SK-N-SH treated with all-trans-retinoic acid at 6 μM for 48 hours (cell line): ENCODE measurements at regions not wholly inside any gene's neighbourhood (a gene's known extent, or its start where the extent isn't known, plus 50 kb on each side); places are given as distances from the start of the nearest gene placed in this dataset.

Source experiments
- ARNTL ChIP-seq: fragments of 450-650 bp; formaldehyde crosslinking; IDR thresholded peaks from 2 replicates; pipeline ENCODE4 v1.5.0; 2020; ENCODE audit warnings: low read depth, mild to moderate bottlenecking, moderate library complexity, borderline replicate concordance
- ESRRG ChIP-seq: fragments of 250-450 bp; sonication (Bioruptor Pico); IDR thresholded peaks from 2 replicates; pipeline ENCODE4 v1.6.1; 2021; ENCODE audit warnings: mild to moderate bottlenecking
- GLIS3 ChIP-seq: fragments of 250-450 bp; sonication (Bioruptor Pico); IDR thresholded peaks from 2 replicates; pipeline ENCODE4 v1.5.0; 2020; ENCODE audit warnings: mild to moderate bottlenecking, moderate library complexity
- OSR1 ChIP-seq: fragments of 250-450 bp; sonication (Bioruptor Pico); IDR thresholded peaks from 2 replicates; pipeline ENCODE4 v1.8.0; 2022; ENCODE audit warnings: moderate library complexity, mild to moderate bottlenecking, inconsistent platforms
- RARB ChIP-seq: fragments of 250-450 bp; sonication (Bioruptor Pico); IDR thresholded peaks from 2 replicates; pipeline ENCODE4 v1.8.0; 2021; ENCODE audit warnings: mild to moderate bottlenecking, moderate library complexity
- ZC3H10 ChIP-seq: fragments of 250-450 bp; sonication (Bioruptor Pico); IDR thresholded peaks from 2 replicates; pipeline ENCODE4 v1.5.1; 2021; ENCODE audit warnings: mild to moderate bottlenecking, moderate library complexity
- ZFP3 ChIP-seq: fragments of 250-450 bp; sonication (Bioruptor Pico); IDR thresholded peaks from 2 replicates; pipeline ENCODE4 v1.5.0; 2020; ENCODE audit warnings: mild to moderate bottlenecking, moderate library complexity
- ZNF565 ChIP-seq: fragments of 450-650 bp; formaldehyde crosslinking; conservative IDR thresholded peaks from 2 replicates; pipeline ENCODE4 v1.5.0; 2020; ENCODE audit warnings: low read depth, mild to moderate bottlenecking, moderate library complexity
- ZNF8 ChIP-seq: fragments of 450-650 bp; formaldehyde crosslinking; IDR thresholded peaks from 2 replicates; pipeline ENCODE4 v1.5.0; 2020; ENCODE audit warnings: mild to moderate bottlenecking, moderate library complexity
- TF ChIP-seq, protein P1 (sequence below): fragments of 250-450 bp; sonication (Bioruptor Pico); IDR thresholded peaks from 2 replicates; pipeline ENCODE4 v1.5.1; 2021; ENCODE audit warnings: mild to moderate bottlenecking, moderate library complexity
- TF ChIP-seq, protein P2 (sequence below): fragments of 250-450 bp; sonication (Bioruptor Pico); IDR thresholded peaks from 2 replicates; pipeline ENCODE4 v1.5.1; 2020; ENCODE audit warnings: low read depth, mild to moderate bottlenecking, moderate library complexity
- TF ChIP-seq, protein P3 (sequence below): fragments of 250-450 bp; sonication (Bioruptor Pico); IDR thresholded peaks from 2 replicates; pipeline ENCODE4 v1.8.0; 2020; ENCODE audit warnings: mild to moderate bottlenecking, moderate library complexity, borderline replicate concordance

DNA sequence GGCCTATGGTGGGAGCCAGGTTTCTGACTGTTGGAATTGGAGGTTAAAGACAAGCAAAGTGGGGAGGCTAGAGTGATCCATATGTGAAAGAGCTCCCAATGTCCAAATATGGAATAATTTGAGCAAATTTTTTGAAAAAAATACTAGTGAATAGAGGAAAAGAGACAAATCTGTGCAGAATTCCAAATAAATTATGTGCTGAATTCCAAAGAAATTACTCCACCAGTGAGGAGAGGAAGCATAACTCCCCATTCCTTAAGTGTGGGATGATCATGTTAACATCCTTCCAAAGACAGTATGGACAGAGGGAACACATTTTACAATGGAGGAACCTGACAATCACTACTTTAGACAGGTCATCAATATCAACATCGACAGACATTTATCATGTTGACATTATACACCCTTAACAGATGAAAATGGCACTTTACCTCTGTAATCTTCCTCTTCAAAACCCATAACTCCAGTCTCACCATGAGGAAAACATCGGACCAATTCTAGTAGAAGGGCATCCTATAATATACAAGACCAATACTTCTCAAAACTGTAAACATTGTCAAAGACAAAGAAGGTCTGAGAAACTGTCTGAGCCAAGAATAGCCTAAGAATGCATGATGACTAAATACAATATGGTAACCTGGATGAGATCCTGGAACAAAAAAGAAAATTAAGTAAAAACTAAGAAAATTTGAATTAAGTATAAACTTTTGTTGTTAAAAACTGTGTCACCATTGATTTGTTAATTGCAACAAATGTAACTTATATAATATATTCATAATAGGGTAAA is 71.5 kb upstream of the RGS4 start:
- TF ChIP-seq RARB, result no peak
- TF ChIP-seq OSR1, result peak; percentile 53; the same call in 1 of the 2 replicates
- no peak for TF ChIP-seq ZFP3 (CRISPR knock-in tag)
- TF ChIP-seq, protein P1, sequence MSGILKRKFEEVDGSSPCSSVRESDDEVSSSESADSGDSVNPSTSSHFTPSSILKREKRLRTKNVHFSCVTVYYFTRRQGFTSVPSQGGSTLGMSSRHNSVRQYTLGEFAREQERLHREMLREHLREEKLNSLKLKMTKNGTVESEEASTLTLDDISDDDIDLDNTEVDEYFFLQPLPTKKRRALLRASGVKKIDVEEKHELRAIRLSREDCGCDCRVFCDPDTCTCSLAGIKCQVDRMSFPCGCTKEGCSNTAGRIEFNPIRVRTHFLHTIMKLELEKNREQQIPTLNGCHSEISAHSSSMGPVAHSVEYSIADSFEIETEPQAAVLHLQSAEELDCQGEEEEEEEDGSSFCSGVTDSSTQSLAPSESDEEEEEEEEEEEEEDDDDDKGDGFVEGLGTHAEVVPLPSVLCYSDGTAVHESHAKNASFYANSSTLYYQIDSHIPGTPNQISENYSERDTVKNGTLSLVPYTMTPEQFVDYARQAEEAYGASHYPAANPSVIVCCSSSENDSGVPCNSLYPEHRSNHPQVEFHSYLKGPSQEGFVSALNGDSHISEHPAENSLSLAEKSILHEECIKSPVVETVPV (CRISPR knock-in tag), result no peak
- no peak for TF ChIP-seq ARNTL
- no peak for TF ChIP-seq GLIS3 (CRISPR knock-in tag)
- TF ChIP-seq, protein P2, sequence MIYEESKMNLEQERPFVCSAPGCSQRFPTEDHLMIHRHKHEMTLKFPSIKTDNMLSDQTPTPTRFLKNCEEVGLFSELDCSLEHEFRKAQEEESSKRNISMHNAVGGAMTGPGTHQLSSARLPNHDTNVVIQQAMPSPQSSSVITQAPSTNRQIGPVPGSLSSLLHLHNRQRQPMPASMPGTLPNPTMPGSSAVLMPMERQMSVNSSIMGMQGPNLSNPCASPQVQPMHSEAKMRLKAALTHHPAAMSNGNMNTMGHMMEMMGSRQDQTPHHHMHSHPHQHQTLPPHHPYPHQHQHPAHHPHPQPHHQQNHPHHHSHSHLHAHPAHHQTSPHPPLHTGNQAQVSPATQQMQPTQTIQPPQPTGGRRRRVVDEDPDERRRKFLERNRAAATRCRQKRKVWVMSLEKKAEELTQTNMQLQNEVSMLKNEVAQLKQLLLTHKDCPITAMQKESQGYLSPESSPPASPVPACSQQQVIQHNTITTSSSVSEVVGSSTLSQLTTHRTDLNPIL, result no peak
- TF ChIP-seq ZC3H10 (CRISPR knock-in tag), result no peak; the same call in 1 of the 2 replicates
- TF ChIP-seq ESRRG (CRISPR knock-in tag), result no peak
- no peak for TF ChIP-seq ZNF8 (CRISPR knock-in tag)
- TF ChIP-seq ZNF565 (CRISPR knock-in tag), result no peak
- TF ChIP-seq, protein P3, sequence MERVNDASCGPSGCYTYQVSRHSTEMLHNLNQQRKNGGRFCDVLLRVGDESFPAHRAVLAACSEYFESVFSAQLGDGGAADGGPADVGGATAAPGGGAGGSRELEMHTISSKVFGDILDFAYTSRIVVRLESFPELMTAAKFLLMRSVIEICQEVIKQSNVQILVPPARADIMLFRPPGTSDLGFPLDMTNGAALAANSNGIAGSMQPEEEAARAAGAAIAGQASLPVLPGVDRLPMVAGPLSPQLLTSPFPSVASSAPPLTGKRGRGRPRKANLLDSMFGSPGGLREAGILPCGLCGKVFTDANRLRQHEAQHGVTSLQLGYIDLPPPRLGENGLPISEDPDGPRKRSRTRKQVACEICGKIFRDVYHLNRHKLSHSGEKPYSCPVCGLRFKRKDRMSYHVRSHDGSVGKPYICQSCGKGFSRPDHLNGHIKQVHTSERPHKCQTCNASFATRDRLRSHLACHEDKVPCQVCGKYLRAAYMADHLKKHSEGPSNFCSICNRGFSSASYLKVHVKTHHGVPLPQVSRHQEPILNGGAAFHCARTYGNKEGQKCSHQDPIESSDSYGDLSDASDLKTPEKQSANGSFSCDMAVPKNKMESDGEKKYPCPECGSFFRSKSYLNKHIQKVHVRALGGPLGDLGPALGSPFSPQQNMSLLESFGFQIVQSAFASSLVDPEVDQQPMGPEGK (CRISPR knock-in tag), result no peak
